Duodenal mucosa (tissue), 2 donors: ENCODE measurements at regions not wholly inside any gene's neighbourhood (a gene's known extent, or its start where the extent isn't known, plus 50 kb on each side); places are given as distances from the start of the nearest gene placed in this dataset.

Experiments
- H3K27ac ChIP-seq: one replicate; pipeline ENCODE4 v1.7.0; 2013; ENCODE audit warnings: low read depth, low read length
- H3K27me3 ChIP-seq, 2 donors: one replicate each; pipeline ENCODE4 v1.7.0; 2013; ENCODE audit warnings: low read length in 2 of 2, control low read depth in 1 of 2; ENCODE audit not compliant: insufficient read depth in 2 of 2, control insufficient read depth in 1 of 2
- H3K36me3 ChIP-seq, 2 donors: one replicate each; pipeline ENCODE4 v1.7.0; 2013; ENCODE audit warnings: low read length in 2 of 2, control low read depth in 1 of 2; ENCODE audit not compliant: insufficient read depth in 2 of 2, control insufficient read depth in 1 of 2
- H3K4me1 ChIP-seq, 2 donors: one replicate each; pipeline ENCODE4 v1.7.0; 2013; ENCODE audit warnings: low read length in 2 of 2, control low read depth in 1 of 2; ENCODE audit not compliant: insufficient read depth in 2 of 2, control insufficient read depth in 1 of 2
- H3K4me3 ChIP-seq, 2 donors: one replicate each; pipeline ENCODE4 v1.7.0; 2013; ENCODE audit warnings: low read length in 2 of 2, low read depth in 1 of 2
- H3K9ac ChIP-seq, 2 donors: one replicate each; pipeline ENCODE4 v1.7.0; 2013; ENCODE audit warnings: low read length in 2 of 2, low read depth in 1 of 2
- H3K9me3 ChIP-seq, 2 donors: one replicate each; pipeline ENCODE4 v1.7.0; 2013; ENCODE audit warnings: low read length in 2 of 2, control low read depth in 1 of 2; ENCODE audit not compliant: control insufficient read depth in 1 of 2

DNA sequence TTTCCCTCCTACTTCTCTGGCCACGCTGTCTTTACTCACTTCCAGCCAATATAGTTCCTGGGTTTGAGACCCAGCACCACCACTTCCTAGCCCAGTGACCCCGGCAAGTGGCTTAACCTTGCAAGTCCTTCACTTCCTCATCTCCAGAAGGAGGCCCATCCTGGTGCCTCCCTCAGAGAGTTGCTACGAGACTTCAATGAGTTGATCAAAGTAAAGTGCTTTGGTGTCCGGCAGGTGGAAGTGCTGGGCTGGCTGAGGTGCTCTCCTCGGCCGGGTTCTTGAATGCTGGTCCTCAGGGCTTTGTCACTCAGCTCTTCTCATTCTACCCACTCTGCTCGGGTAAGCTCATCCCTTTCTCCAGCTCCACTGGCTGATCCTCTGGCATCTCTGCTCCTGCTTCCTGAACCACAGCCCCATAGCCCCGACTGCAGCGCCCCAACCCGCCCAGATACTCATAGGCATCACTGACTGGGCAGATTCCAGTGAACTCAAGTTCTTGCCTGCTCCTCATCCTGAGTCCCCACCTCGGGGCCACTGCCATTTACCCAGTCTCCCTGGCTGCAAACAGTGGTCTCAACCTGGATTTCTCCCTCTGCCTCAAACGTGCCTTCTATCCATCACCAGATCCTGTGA is 75.8 kb upstream of the WNT4 start:
- Histone ChIP-seq H3K27ac (no peak overlapping the region), H3K9me3 (no peaks in the 10 kb centered on the region), H3K36me3 (no peaks in the 10 kb centered on the region), H3K4me1 (no peaks in the 10 kb centered on the region), H3K4me3 (no peak overlapping the region), H3K9ac (no peak overlapping the region), H3K27me3 (no peaks in the 10 kb centered on the region)

DNA sequence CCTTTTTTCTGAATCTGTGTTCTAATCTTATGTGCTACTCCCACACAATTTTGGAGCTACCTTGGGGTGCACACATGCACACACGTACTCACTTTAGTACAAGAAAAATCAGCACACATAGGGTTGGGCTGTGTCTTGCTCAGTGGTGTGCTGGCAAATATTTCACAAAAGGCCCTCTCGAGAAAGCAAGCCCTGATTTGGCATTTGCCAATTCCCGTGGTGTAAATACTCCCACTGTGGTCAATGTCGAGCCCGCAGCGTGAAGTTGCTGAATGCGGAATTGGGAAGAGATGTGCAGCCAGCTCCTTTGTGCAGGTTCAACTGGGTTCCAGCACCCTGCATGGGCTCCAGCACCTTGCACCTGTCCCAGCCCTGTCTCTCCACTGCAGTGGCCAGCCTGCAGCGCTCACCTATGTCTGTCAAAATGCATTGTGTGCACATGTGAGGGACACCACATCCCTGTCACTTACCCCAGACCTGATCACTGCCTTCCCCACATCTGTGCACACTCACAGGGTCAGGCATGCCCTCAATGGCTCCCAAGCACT is 78.4 kb upstream of the WNT4 start:
- Histone ChIP-seq H3K27me3 (peaks cover 0 to 3% of the 10 kb centered on the region in 2 donors), H3K9ac (no peak overlapping the region), H3K4me1 (no peaks in the 10 kb centered on the region), H3K27ac (no peak overlapping the region), H3K36me3 (no peaks in the 10 kb centered on the region), H3K4me3 (no peak overlapping the region), H3K9me3 (no peaks in the 10 kb centered on the region)

DNA sequence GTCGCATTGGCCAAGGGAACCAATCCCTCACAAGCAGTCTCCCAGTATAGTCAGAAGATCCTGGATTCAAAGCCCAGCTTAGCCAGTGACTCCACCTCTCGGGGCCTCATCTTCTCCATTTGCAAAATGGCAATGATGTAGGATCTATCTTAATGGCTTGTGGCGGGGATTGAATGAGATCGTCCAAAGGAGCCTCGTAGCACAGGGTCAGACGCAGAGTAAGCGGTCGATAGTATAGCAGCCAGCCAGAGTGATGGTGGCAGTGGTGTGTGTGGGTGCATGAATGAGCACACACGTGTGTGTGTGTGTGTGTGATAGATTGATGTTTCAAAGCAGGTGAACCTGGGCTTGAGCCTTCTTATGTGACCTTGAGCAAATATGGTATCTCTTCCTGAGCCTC is 79.8 kb upstream of the WNT4 start:
- Histone ChIP-seq H3K27me3 (peaks cover 0 to 3% of the 10 kb centered on the region in 2 donors), H3K27ac (no peak overlapping the region), H3K4me3 (no peak overlapping the region), H3K9me3 (no peaks in the 10 kb centered on the region), H3K9ac (no peak overlapping the region), H3K4me1 (no peaks in the 10 kb centered on the region), H3K36me3 (no peaks in the 10 kb centered on the region)

DNA sequence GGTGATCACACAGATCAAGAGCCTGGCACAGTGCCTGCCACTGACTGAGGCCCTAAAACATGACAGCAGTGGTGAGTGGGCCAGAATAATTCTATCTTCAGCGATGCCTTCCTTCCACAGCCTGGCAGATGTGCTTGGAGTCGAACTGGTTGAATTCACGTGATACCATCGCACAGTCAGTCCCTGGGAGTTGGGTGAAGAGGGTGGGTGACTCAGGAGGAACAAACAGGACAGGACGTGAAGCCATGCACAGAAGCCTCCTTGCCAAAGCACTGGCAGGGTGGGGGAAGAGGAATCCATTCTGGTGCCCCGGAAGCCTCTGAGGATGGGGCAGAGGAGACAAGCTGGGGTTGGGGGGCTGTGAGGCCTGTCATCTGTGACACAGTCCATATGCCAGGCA is 80.3 kb upstream of the WNT4 start:
- Histone ChIP-seq H3K27ac (no peak overlapping the region), H3K36me3 (no peaks in the 10 kb centered on the region), H3K27me3 (peaks cover 0 to 3% of the 10 kb centered on the region in 2 donors), H3K4me1 (no peaks in the 10 kb centered on the region), H3K4me3 (no peak overlapping the region), H3K9me3 (no peaks in the 10 kb centered on the region), H3K9ac (no peak overlapping the region)

DNA sequence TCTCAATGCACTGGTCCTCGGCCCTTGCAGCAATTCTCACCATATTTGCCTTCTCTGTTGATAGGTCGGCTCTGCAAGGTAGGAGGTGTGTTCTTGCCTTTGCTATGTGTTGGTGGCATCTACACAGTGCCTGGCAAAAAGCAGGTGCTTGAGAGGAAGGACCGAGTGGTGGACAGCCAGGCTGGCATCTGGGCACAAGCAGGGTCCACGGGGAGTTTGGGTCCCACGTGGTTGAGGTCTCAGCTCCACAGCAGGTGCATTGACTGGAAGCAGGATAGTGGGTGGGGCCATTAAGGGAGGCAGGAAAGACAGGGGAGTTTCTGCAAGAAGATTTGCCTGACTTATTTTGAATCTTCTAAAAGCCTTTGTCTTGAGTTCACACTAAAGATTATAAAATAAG is 81.2 kb upstream of the WNT4 start:
- no peak overlapping the region for H3K27ac ChIP-seq
- no peaks in the 10 kb centered on the region for H3K36me3 ChIP-seq
- H3K4me3 ChIP-seq = no peak overlapping the region
- H3K9ac ChIP-seq = no peak overlapping the region
- H3K4me1 ChIP-seq = no peaks in the 10 kb centered on the region
- H3K27me3 ChIP-seq = peaks cover 0 to 3% of the 10 kb centered on the region in 2 donors
- no peaks in the 10 kb centered on the region for H3K9me3 ChIP-seq

DNA sequence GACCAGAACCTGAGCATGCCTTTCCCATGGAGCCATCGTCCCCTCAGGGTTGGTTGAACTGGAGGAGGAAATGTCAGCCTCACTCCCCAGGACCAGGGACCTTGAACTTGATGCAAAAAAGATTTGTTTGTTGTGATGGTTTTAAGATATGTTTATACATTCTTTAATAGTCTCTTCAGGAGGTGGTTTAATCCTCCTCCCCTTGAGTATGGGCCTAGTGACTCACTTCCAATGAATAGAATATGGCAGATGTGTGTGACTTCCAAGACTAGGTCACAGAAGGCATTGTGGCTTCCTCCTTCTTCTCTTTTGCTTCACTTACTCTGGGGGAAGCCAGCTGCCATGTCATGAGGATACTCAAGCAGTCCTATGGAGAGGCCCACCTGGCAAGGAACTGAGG is 81.7 kb upstream of the WNT4 start:
- Histone ChIP-seq H3K9me3 (no peaks in the 10 kb centered on the region), H3K9ac (no peak overlapping the region), H3K36me3 (no peaks in the 10 kb centered on the region), H3K27ac (no peak overlapping the region), H3K4me3 (no peak overlapping the region), H3K27me3 (peaks cover 0 to 3% of the 10 kb centered on the region in 2 donors), H3K4me1 (no peaks in the 10 kb centered on the region)

DNA sequence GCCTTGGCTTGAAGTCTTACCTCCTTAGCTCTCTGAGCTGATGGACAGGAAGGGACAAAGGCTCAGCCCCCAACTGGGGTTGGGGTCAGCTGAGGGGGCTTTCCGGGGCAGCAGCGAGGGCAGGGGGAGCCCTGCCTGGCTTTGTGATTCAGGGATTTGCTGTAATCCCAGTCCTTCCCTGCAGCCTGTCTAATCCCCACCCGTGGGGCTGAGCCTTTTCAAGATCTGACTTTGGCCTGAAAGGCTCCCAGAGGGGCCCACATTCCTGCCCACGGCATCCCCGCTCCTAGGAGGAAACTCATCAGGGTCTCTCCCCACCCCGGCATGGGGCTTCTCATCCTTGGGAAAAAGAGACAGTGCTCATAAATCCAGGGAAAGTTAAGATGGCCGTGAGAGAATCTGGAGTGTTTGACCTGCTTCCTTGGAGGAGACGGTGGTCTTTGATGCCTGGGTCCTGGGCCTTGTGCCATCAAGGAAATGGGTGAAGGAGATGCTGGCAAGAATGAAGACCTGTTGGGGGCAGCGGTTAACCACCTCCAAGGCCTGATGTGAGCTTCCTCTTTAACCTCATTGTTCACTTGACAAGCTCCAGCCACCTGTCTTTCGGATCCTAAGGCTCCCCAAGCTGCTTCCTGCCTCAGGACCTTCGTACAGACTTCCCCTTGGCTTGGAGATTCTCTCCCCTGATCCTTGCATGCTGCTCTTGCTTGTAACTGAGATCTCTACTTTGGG is 83.1 kb upstream of the WNT4 start:
- Histone ChIP-seq H3K9me3 (no peaks in the 10 kb centered on the region), H3K27ac (no peak overlapping the region), H3K36me3 (no peaks in the 10 kb centered on the region), H3K27me3 (peaks cover 0 to 3% of the 10 kb centered on the region in 2 donors), H3K4me1 (no peaks in the 10 kb centered on the region), H3K4me3 (no peak overlapping the region), H3K9ac (no peak overlapping the region)

DNA sequence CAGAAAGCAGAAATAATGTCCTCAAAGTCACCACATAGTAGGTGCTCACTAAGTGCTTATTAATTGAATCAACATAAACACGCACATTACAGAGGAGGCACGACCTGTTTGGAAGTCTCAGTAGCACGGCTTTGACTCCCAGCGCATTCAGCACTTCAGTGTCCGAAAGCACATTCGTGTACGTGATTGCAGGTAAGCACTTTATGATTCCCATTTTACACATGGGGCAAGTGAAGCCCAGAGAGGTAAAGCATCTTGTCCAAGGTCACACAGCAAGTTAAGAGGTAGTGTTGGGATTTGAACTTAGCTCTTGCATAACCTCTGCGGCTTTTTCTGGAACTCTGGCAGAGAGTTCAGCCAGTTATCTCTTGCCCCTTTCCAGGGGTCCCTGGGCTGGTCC is 85.2 kb upstream of the WNT4 start:
- no peaks in the 10 kb centered on the region for H3K4me1 ChIP-seq
- H3K27ac ChIP-seq = no peak overlapping the region
- H3K9me3 ChIP-seq = no peaks in the 10 kb centered on the region
- H3K9ac ChIP-seq = no peak overlapping the region
- H3K27me3 ChIP-seq = peaks cover 0 to 3% of the 10 kb centered on the region in 2 donors
- no peak overlapping the region for H3K4me3 ChIP-seq
- no peaks in the 10 kb centered on the region for H3K36me3 ChIP-seq

DNA sequence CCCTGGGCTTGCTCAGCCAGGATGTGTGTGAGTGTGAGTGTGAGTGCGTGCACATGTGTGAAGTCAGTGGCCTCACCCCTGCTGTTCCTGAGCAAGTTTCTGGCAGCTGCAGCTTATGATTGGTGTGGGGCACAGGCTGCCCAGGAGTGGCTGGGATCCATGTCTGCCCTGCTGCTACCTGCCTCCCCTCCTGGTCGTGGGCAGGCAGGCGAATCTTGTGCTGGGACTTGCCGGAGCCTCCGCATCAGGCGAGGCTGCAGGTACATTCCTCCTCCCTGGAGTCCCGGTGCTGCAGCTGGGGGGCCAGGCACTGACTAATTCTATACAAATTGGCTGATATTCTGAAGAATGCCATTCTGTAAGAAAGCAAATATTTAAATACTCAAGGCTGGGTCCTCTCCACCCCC is 85.6 kb upstream of the WNT4 start:
- Histone ChIP-seq H3K4me3 (no peak overlapping the region), H3K9ac (no peak overlapping the region), H3K9me3 (no peaks in the 10 kb centered on the region), H3K27ac (no peak overlapping the region), H3K4me1 (no peaks in the 10 kb centered on the region), H3K36me3 (no peaks in the 10 kb centered on the region), H3K27me3 (peaks cover 0 to 3% of the 10 kb centered on the region in 2 donors)

DNA sequence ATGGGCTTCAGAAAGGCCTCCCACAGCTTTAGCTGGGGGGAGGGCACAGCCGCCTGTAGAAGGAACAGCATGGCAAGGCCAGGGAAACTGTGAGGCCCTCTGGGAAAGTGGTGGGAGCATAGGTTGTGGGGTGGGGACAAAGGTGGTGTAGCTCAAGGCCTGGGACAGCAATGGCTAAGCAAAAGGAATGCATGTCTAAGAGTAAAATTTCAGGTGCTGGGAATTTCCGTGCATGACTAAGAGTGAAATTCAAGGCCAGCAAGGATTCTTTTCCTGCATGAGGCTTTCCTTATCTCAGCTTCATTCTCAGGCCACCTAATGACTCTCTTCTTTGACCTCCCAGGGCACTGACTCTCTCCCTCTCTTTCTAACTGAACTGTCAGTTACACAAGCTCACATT is 86.5 kb upstream of the WNT4 start:
- H3K36me3 ChIP-seq = no peaks in the 10 kb centered on the region
- no peak overlapping the region for H3K27ac ChIP-seq
- H3K9me3 ChIP-seq = no peaks in the 10 kb centered on the region
- H3K9ac ChIP-seq = no peak overlapping the region
- no peaks in the 10 kb centered on the region for H3K4me1 ChIP-seq
- no peak overlapping the region for H3K4me3 ChIP-seq
- H3K27me3 ChIP-seq = no peaks in the 10 kb centered on the region
